Uterus (tissue), 2 donors: ENCODE measurements at regions not wholly inside any gene's neighbourhood (a gene's known extent, or its start where the extent isn't known, plus 50 kb on each side); places are given as distances from the start of the nearest gene placed in this dataset.

ENCODE experiments used
- CTCF ChIP-seq, 4 experiments: fragments of 200-600 bp in 2 of 4; fragments of 450-650 bp in 2 of 4; sonication (generic) in 2 of 4; IDR thresholded peaks; one replicate each; pipeline ENCODE4 v1.5.1; 2016 to 2019; ENCODE audit warnings: antibody characterized with exemption in 4 of 4, mild to moderate bottlenecking in 2 of 4, moderate library complexity in 1 of 4
- POLR2A ChIP-seq, 2 donors: fragments of 450-650 bp; IDR thresholded peaks; one replicate each; pipeline ENCODE4 v1.6.1; 2016; ENCODE audit warnings: antibody characterized with exemption in 2 of 2, mild to moderate bottlenecking in 1 of 2, moderate library complexity in 1 of 2

GRCh38 chr12:9464408-9464807 lies 143.3 kb downstream of the KLRB1 start:
- TF ChIP-seq CTCF (IDR thresholded peaks at IDR 0.05) (no peak), POLR2A (IDR thresholded peaks at IDR 0.05) (no peak)
